LNCAP (cell line): ENCODE measurements at regions not wholly inside any gene's neighbourhood (a gene's known extent, or its start where the extent isn't known, plus 50 kb on each side); places are given as distances from the start of the nearest gene placed in this dataset.

Experiments used
- CTCF ChIP-seq: fragments of 450-650 bp; IDR thresholded peaks from 2 replicates; pipeline ENCODE4 v1.5.1; 2017; ENCODE audit warnings: mild to moderate bottlenecking

- TF ChIP-seq CTCF: no peak
These were observed 71.6 kb downstream of the GPX5 start for GRCh38 chr6:28597217-28597835.

GRCh38 chr6:28597924-28598722 lies 72.4 kb downstream of the GPX5 start:
- TF ChIP-seq CTCF: no peak

- TF ChIP-seq CTCF: no peak
These were observed 73.3 kb downstream of the GPX5 start for GRCh38 chr6:28598757-28599686.

GRCh38 chr6:28600245-28600644 lies 74.6 kb downstream of the GPX5 start:
- TF ChIP-seq CTCF: no peak

GRCh38 chr6:28603891-28604290 lies 78.2 kb downstream of the GPX5 start:
- TF ChIP-seq CTCF: no peak

- peak; percentile 35; the same call in 1 of the 2 replicates for TF ChIP-seq CTCF
These were observed 81.0 kb downstream of the GPX5 start for GRCh38 chr6:28606424-28607391.

- TF ChIP-seq CTCF: no peak
These were observed 82.3 kb downstream of the GPX5 start for GRCh38 chr6:28607990-28608389.
